ENCODE measurements at regions not wholly inside any gene's neighbourhood (a gene's known extent, or its start where the extent isn't known, plus 50 kb on each side); places are given as distances from the start of the nearest gene placed in this dataset.

GRCh38 chr10:8233832-8234259 lies 179.4 kb downstream of the GATA3 start:
- DNase-seq (ENCODE audit: low read depth in 2 of 2) = no peak
- no peak for TF ChIP-seq CTCF (IDR thresholded peaks at IDR 0.05; ENCODE audit: low read depth, low read length)
- H3K4me3 ChIP-seq (replicated peaks in 1 of 2; ENCODE audit: low read depth in 2 of 2, low read length in 2 of 2) = no peak overlapping the region

GRCh38 chr10:8235253-8236027 lies 181.0 kb downstream of the GATA3 start:
- no peak for DNase-seq (ENCODE audit: low read depth in 2 of 2)
- no peak overlapping the region for H3K4me3 ChIP-seq (replicated peaks in 1 of 2; ENCODE audit: low read depth in 2 of 2, low read length in 2 of 2)
- TF ChIP-seq CTCF (IDR thresholded peaks at IDR 0.05; ENCODE audit: low read depth, low read length) = no peak

GRCh38 chr10:8238986-8239385 lies 184.5 kb downstream of the GATA3 start:
- no peak for DNase-seq (ENCODE audit: low read depth in 2 of 2)
- no peak overlapping the region for H3K4me3 ChIP-seq (replicated peaks in 1 of 2; ENCODE audit: low read depth in 2 of 2, low read length in 2 of 2)
- TF ChIP-seq CTCF (IDR thresholded peaks at IDR 0.05; ENCODE audit: low read depth, low read length) = no peak

GRCh38 chr10:8240861-8241260 lies 186.4 kb downstream of the GATA3 start:
- no peak for TF ChIP-seq CTCF (IDR thresholded peaks at IDR 0.05; ENCODE audit: low read depth, low read length)
- H3K4me3 ChIP-seq (replicated peaks in 1 of 2; ENCODE audit: low read depth in 2 of 2, low read length in 2 of 2) = no peak overlapping the region
- DNase-seq (ENCODE audit: low read depth in 2 of 2) = no peak

- no peak for DNase-seq (ENCODE audit: low read depth in 2 of 2)
- TF ChIP-seq CTCF (IDR thresholded peaks at IDR 0.05; ENCODE audit: low read depth, low read length) = no peak
- no peak overlapping the region for H3K4me3 ChIP-seq (replicated peaks in 1 of 2; ENCODE audit: low read depth in 2 of 2, low read length in 2 of 2)
These were observed 187.9 kb downstream of the GATA3 start for GRCh38 chr10:8242295-8242872.

GRCh38 chr10:8245131-8245813 lies 190.8 kb downstream of the GATA3 start:
- DNase-seq (ENCODE audit: low read depth in 2 of 2) = peak in 1 of 2 donors; percentile 7
- H3K4me3 ChIP-seq (replicated peaks in 1 of 2; ENCODE audit: low read depth in 2 of 2, low read length in 2 of 2) = no peak overlapping the region
- no peak for TF ChIP-seq CTCF (IDR thresholded peaks at IDR 0.05; ENCODE audit: low read depth, low read length)
